OCI-LY1 (cell line): ENCODE measurements at regions not wholly inside any gene's neighbourhood (a gene's known extent, or its start where the extent isn't known, plus 50 kb on each side); places are given as distances from the start of the nearest gene placed in this dataset.

Experiments
- H2AFZ ChIP-seq: fragments of 200-600 bp; sonication (generic), shearing (Covaris generic); 2 replicates; pipeline ENCODE4 v1.6.0; 2014; ENCODE audit warnings: antibody characterized with exemption, mild to moderate bottlenecking, low read length
- H3F3A ChIP-seq: fragments of 200-600 bp; sonication (generic), shearing (Covaris generic); 2 replicates; pipeline ENCODE4 v1.6.0; 2014; ENCODE audit warnings: mild to moderate bottlenecking, antibody characterized with exemption, low read length, moderate library complexity; ENCODE audit not compliant: insufficient read depth
- H3K27ac ChIP-seq: fragments of 200-600 bp; sonication (generic); 2 replicates; pipeline ENCODE4 v1.5.1; 2014; ENCODE audit warnings: low read length, mixed run types, mild to moderate bottlenecking, low read depth; ENCODE audit not compliant: poor library complexity, severe bottlenecking
- H3K27me3 ChIP-seq: fragments of 200-600 bp; sonication (generic); 2 replicates; pipeline ENCODE4 v1.6.0; 2014; ENCODE audit warnings: antibody characterized with exemption, mild to moderate bottlenecking, low read length, moderate library complexity; ENCODE audit not compliant: insufficient read depth
- H3K36me3 ChIP-seq: fragments of 200-600 bp; sonication (generic); 2 replicates; pipeline ENCODE4 v1.6.1; 2014; ENCODE audit warnings: mild to moderate bottlenecking, antibody characterized with exemption, low read length, moderate library complexity, mixed read lengths; ENCODE audit not compliant: insufficient read depth
- H3K4me1 ChIP-seq: fragments of 200-600 bp; sonication (generic); 2 replicates; pipeline ENCODE4 v1.5.1; 2014; ENCODE audit warnings: mild to moderate bottlenecking, low read length, moderate library complexity; ENCODE audit not compliant: insufficient read depth, severe bottlenecking
- H3K4me2 ChIP-seq: fragments of 200-600 bp; sonication (generic), shearing (Covaris generic); 2 replicates; pipeline ENCODE4 v1.6.1; 2014; ENCODE audit warnings: low read length
- H3K4me3 ChIP-seq: fragments of 200-600 bp; sonication (generic); 2 replicates; pipeline ENCODE4 v1.5.1; 2014; ENCODE audit warnings: low read length, low read depth, mild to moderate bottlenecking, mixed read lengths; ENCODE audit not compliant: poor library complexity, severe bottlenecking
- H3K79me2 ChIP-seq: fragments of 200-600 bp; shearing (Covaris generic); 2 replicates; pipeline ENCODE4 v1.6.1; 2016; ENCODE audit warnings: mixed run types, low read length, mixed read lengths; ENCODE audit not compliant: insufficient read depth
- H3K9ac ChIP-seq: fragments of 200-600 bp; sonication (generic), shearing (Covaris generic); 2 replicates; pipeline ENCODE4 v1.6.1; 2014; ENCODE audit warnings: mild to moderate bottlenecking, low read length, mixed read lengths
- H3K9me2 ChIP-seq: fragments of 200-600 bp; sonication (generic), shearing (Covaris generic); 2 replicates; pipeline ENCODE4 v1.6.1; 2014; ENCODE audit warnings: low read depth, mild to moderate bottlenecking, low read length, mixed read lengths
- H3K9me3 ChIP-seq: fragments of 200-600 bp; shearing (Covaris generic); 2 replicates; pipeline ENCODE4 v1.6.1; 2014; ENCODE audit warnings: low read length, mixed read lengths
- H4K20me1 ChIP-seq: fragments of 200-600 bp; sonication (generic), shearing (Covaris generic); 2 replicates; pipeline ENCODE4 v1.6.0; 2016; ENCODE audit warnings: mild to moderate bottlenecking, low read length; ENCODE audit not compliant: insufficient read depth
- CTCF ChIP-seq: fragments of 200-600 bp; sonication (generic), shearing (Covaris generic); IDR thresholded peaks from 2 replicates; pipeline ENCODE4 v1.5.1; 2017; ENCODE audit warnings: mild to moderate bottlenecking, antibody characterized with exemption, low read length, moderate library complexity, mixed read lengths
- EZH2 ChIP-seq: fragments of 200-600 bp; sonication (generic), shearing (Covaris generic); IDR thresholded peaks from 2 replicates; pipeline ENCODE4 v1.8.0; 2017; ENCODE audit warnings: borderline replicate concordance, mixed run types, mild to moderate bottlenecking, antibody characterized with exemption, low read length, moderate library complexity, mixed read lengths

GRCh38 chr5:174191850-174192655 lies 146.5 kb downstream of the NSG2 start:
- Histone ChIP-seq H3K27me3 (peaks cover 1% of the 10 kb centered on the region; the same call in 1 of the 2 replicates), H3K9me2 (no peaks in the 10 kb centered on the region), H3K4me3 (no peak overlapping the region), H3F3A (no peaks in the 10 kb centered on the region), H3K27ac (no peak overlapping the region), H3K4me2 (no peak overlapping the region), H3K9me3 (no peaks in the 10 kb centered on the region), H2AFZ (no peak overlapping the region), H4K20me1 (no peaks in the 10 kb centered on the region), H3K9ac (no peak overlapping the region), H3K4me1 (no peaks in the 10 kb centered on the region), H3K36me3 (no peaks in the 10 kb centered on the region), H3K79me2 (no peaks in the 10 kb centered on the region)
- TF ChIP-seq EZH2 (no peak), CTCF (no peak)

- no peaks in the 10 kb centered on the region for H3K27me3 ChIP-seq
- H2AFZ ChIP-seq = no peak overlapping the region
- H3K27ac ChIP-seq = no peak overlapping the region
- H3K4me1 ChIP-seq = no peaks in the 10 kb centered on the region
- H3K4me2 ChIP-seq = no peak overlapping the region
- no peaks in the 10 kb centered on the region for H3K79me2 ChIP-seq
- H3K36me3 ChIP-seq = no peaks in the 10 kb centered on the region
- H3K9me2 ChIP-seq = no peaks in the 10 kb centered on the region
- no peaks in the 10 kb centered on the region for H3F3A ChIP-seq
- TF ChIP-seq CTCF (no peak), EZH2 (no peak)
- no peaks in the 10 kb centered on the region for H4K20me1 ChIP-seq
- no peak overlapping the region for H3K9ac ChIP-seq
- no peak overlapping the region for H3K4me3 ChIP-seq
- H3K9me3 ChIP-seq = no peaks in the 10 kb centered on the region
Observed at GRCh38 chr5:174192901-174193300, 147.4 kb downstream of the NSG2 start.

DNA sequence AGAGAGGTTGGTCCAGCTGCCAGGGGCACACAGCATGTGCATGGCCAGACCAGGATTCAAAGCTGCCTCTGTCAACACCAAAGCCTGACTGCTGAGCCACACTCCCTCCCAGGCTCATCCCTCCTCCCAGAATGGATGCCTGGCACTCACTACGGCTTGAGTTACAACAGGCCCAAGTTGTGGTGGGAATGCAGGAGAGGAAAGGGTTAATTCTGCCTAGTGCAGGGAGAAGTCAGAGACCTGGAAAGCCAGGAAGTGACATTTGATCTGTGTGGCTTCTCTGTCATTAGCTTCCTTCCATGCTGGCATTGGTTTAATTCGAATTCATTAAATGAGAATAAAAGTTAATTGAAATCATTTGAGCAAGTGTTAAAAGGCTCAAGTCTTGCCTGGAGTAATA lies 150.0 kb downstream of the NSG2 start:
- Histone ChIP-seq H3K9ac (no peak overlapping the region), H3K9me2 (no peaks in the 10 kb centered on the region), H3K4me3 (no peak overlapping the region), H3F3A (no peaks in the 10 kb centered on the region), H3K79me2 (no peaks in the 10 kb centered on the region), H3K27me3 (no peaks in the 10 kb centered on the region), H3K36me3 (no peaks in the 10 kb centered on the region), H3K9me3 (no peaks in the 10 kb centered on the region), H3K4me2 (no peak overlapping the region), H4K20me1 (no peaks in the 10 kb centered on the region), H3K4me1 (no peaks in the 10 kb centered on the region), H2AFZ (no peak overlapping the region), H3K27ac (no peak overlapping the region)
- no peak for TF ChIP-seq EZH2

GRCh38 chr5:174197929-174198328 lies 152.4 kb downstream of the NSG2 start:
- Histone ChIP-seq H3K4me3 (no peak overlapping the region), H3K9ac (no peak overlapping the region), H3F3A (no peaks in the 10 kb centered on the region), H3K36me3 (no peaks in the 10 kb centered on the region), H3K4me1 (no peaks in the 10 kb centered on the region), H3K9me3 (no peaks in the 10 kb centered on the region), H3K9me2 (no peaks in the 10 kb centered on the region), H2AFZ (no peak overlapping the region), H3K27ac (no peak overlapping the region), H4K20me1 (no peaks in the 10 kb centered on the region), H3K27me3 (no peaks in the 10 kb centered on the region), H3K4me2 (no peak overlapping the region), H3K79me2 (no peaks in the 10 kb centered on the region)
- TF ChIP-seq EZH2 = no peak
- TF ChIP-seq CTCF = no peak
